GM18951 (cell line): ENCODE measurements at regions not wholly inside any gene's neighbourhood (a gene's known extent, or its start where the extent isn't known, plus 50 kb on each side); places are given as distances from the start of the nearest gene placed in this dataset.

Experiments used
- POLR2A ChIP-seq: IDR thresholded peaks from 4 replicates; pipeline ENCODE4 v1.6.1; 2011; ENCODE audit warnings: mild to moderate bottlenecking; ENCODE audit not compliant: insufficient read length, insufficient read depth; ENCODE audit errors: extremely low read depth
- in situ Hi-C: fragments of 300-500 bp; cut with MboI; formaldehyde crosslinking; loops from one replicate; pipeline ENCODE4 v1.12.0; 2022; ENCODE audit warnings: low sequenced_read_pairs, mixed read lengths, inconsistent platforms; ENCODE audit not compliant: unreplicated experiment

DNA sequence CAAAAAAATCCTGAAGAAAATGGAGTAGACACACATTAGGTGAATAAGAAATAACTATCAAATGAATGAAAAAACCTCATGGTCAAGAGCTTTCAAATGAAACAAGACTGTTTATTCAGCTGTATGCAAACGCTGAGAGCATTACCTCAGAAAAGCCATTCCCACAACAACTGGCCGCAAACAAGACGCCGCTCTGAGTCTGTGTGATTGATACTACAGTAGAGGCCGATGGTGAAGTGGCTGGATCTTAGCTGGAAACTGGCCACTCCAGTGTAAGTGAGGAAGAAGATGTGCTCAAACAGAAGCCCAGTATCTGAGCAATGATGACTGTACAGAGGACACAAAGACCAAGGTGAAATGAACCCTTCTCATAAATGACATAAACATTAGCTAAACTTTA, 252.4 kb upstream of the GHITM start:
- no peak for TF ChIP-seq POLR2A
- in situ Hi-C loops, result no loop called here

DNA sequence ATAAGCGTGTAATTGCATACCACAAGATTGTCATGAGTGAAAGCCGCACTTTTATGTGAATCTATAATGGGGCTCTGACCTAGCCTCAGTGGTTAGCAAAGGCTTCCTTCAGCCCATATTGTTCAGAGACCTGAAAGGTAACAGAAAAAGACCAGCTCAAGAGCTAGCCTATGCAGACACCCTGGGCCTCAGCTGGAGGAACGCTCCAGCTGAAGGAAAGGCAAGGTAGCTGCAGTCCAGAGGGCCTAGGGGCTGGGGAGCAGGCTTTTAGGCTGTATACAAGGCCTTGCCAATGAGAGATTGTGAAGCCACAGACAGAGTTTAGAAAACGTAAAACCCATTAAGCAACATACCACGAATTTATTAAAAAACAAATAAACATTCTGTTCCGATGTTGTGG, 246.6 kb upstream of the GHITM start:
- in situ Hi-C loops, result no loop called here
- TF ChIP-seq POLR2A, result no peak

DNA sequence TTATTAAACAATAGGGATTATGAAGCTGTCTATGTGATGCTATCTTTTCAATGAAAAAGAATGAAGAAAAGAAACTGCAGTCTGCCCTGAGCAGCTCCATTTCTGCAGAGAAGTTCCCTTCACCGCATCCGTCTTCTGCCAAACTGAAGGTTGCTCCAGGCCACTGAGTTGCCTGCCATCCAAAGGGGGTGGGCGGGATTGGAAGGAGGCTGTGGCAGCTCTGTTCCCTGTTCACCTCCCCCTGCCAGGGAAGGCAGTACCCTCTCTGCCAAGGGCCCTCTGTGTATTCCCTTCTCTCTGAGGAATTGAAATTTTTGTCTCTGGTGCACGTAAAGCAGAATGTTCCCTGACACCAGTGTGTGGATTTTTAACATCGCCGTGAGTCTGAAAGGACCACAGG, 243.1 kb upstream of the GHITM start:
- TF ChIP-seq POLR2A, result no peak
- in situ Hi-C loops, result no loop called here

DNA sequence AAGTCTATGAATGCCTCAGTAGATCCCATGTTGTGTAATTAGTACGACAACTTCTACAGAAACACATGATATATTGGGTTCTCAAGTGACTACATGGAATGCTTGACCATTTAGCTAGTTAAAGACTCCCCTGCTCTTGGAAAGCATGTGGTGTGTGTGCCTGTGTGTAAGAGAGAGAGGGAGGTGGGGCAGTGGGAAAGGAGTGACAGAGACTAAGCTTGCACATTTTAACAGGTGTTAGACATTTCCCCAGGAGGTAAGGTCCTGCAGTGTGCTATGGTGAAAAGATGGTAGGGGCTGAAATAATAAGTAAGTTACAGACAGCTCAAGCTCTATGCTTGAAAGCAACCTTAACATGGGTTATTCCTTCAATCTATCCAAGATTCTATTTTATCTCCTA, 241.7 kb upstream of the GHITM start:
- no peak for TF ChIP-seq POLR2A
- in situ Hi-C loops, result no loop called here

DNA sequence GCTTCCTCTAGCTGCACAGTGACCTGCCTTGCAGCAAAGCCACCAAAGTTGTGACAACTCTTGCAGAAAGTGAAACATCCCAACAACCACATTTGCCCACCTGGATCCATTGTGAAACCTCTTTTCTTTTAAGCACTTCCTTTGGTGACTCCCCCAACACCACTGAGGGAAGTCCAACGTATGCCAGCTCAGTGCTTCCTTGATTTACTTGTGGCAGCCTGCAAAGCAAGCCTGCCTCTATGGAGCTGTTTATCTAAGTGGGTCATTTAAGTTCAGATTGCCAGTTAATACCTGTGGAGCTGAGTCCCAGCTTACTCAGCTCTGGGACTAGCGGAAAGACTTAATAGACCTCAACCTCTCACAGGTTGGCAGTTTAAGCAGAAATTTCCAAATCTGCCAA, 230.8 kb upstream of the GHITM start:
- in situ Hi-C loops, result no loop called here
- no peak for TF ChIP-seq POLR2A

DNA sequence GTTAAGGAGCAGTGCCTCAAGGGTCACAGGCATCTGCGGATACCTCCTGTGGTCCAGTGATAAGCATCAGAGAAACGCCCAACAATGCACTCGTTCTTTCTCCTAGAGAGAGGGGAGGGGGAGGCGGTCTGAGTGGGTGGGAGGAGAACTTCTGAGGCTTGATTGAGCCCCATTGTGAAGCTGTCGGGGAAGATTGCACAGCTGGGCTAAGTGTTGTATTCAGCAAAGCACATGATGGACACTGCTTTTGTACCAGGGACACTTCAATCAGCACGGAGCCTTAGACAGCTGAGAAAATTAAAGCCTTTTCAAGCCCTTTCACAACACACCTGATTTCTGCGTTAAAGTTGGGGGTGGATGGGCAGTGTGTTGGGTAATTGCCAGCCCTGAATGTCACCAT, 230.3 kb upstream of the GHITM start:
- TF ChIP-seq POLR2A, result no peak
- in situ Hi-C loops, result no loop called here

DNA sequence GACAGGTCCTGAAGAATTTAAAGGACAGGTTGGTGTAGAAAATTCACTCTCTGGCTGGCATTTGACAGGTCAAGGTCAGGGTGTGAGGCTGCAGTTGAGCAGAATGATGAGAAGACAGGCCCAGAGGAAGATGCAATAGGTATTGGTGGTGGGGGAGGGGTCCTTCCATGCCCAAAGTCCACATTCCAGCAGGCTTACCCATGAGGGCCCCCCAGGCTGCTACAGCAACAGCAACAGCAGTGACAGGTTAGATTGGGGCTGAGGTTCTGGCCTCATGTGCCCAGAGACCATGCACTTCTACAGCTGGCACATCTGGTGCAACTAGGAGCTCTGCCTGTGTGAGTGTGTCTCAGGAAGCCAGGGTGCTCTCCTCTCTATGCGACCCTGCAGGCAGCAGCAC, 223.5 kb upstream of the GHITM start:
- in situ Hi-C loops, result no loop called here
- no peak for TF ChIP-seq POLR2A

DNA sequence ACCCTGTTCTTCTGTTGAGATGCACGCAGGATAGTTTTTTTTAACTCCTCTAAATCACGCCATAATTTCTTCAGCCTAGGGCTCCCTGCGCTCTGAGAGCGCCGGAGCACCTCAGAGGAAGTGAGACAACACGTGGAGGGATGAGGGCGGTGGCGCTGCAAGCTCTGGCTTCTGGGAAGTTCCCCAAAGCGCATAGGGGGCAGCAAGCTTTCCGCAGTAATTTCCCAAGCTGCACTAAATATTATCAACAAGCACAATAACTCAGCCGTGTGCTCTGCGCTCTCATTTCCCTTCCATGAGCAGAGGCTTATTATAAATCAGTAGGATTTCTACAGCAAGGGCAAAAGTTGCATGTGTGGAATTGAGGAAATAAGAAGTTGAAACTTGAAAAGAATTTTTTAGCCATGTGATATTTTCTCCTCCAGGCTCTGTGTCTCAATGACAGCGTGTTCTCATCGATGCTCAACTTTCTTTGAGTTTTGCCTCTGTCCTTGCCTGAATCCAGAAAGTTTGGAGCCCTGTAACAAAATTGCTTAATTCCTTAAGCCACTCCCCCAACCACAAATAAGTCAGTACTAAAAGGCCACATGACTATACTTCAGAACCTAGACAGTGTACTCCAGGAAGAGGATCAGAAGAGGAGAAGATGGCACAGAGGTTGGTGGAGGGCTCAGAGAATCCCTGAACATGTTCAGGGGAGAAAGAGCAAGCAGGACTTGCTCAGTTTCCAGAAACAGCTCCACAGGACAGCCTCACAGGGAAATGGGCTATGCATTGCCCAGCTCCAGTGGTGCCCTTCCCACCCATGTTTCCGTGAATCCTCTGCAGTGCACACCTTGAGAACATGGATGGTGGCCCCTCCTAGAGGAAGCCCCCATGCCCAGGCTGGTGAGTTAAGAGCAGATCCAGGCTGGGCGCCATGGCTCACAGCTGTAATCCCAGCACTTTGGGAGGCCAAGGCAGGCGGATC, 221.5 kb upstream of the GHITM start:
- in situ Hi-C loops, result no loop called here
- TF ChIP-seq POLR2A, result no peak

DNA sequence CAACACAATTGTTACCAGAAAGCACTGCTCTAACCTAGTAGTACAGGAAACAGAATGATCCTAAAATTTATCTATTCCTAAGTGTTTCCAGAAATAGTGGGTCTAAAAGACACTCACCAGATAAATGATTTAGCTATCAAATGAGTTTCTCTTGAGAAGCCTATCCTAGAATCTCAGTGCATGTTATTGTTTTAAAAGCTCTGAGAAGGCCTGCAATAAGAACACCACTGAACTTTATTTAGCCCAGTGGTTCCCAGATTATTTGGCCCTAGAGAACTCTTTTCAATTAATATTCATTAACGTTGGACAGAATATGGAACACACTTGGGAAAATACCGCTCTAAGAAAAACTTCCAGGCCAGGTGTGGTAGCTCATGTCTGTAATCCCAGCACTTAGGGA, 220.1 kb upstream of the GHITM start:
- in situ Hi-C loops, result no loop called here
- no peak for TF ChIP-seq POLR2A

DNA sequence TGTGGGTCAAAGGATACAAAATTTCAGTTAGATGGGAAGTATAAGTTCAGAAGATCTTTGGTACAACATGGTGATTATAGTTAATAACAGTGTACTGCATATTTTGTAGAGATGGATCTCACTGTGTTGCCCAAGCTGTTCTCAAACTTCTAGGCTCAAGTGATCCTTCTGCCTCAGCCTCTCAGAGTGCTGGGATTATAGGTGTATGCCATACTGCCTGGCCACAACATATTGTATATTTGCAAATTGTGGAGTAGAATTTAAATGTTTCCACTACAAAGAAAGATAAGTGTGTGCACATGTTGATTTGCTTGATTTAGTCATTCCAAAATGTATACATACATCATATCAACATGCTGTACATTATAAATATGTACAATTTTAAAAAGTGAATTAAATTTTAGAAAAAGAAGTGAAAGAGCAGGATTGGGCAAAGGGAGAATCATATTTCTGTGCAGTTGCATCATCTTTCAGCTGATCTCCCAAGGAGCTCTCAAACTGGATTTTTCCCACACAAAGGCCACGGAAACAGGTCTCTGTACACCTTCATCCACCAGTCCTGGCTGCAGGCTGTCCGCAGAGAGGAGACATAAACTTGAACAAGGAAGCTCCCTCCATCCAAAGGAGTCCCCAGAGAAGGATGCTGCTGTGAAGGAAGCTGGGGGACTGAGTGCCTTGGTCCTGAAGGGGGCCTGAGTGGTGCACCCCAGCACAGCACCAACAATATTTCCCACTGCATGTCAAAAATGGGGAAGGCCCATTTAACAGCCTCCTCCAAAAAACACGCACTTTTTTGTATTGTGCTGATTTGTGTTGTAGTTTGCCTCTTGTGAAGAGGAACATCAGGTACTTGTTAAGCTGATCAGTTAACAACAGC, 217.1 kb upstream of the GHITM start:
- in situ Hi-C loops, result no loop called here
- TF ChIP-seq POLR2A, result no peak

DNA sequence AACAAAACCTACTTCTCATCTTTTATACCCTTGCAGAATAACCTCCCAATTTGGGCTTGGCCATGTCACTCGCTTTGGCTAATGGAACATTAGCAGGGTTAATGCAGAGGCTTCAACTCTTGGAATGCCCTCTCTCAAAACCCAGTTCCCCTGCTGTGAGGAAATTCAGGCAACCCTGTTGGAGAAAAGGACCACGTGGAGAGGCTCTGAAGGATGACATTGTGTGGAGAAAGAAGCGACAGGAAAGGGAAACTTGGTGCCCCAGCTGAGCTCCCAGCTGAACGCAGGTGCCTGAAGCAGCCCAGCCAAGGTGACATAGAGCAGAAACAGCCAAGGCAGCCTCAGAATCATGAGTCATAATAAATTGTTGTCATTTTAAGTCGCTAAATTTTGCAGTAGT, 214.2 kb upstream of the GHITM start:
- in situ Hi-C loops, result no loop called here

DNA sequence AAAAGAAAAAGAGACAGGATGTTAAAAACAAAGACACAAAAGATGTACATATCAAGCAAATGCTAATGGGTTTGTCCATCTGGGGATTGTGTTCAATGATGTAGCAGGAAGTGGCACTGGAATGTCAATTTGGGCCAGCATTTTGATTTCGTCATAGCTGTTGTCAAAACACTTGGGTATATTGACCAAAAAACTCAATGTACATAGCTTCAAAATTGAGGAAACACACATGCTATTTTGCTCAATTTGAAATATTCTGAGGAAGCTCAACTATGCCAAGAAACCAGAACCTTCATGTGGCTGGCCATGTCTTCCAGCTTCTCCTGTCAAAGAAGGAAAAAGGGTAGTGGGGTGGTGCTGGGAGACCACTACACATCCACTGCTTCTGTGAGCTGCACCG, 212.7 kb upstream of the GHITM start:
- in situ Hi-C loops, result no loop called here
- no peak for TF ChIP-seq POLR2A

More for the DNA sequence above, 214.2 kb upstream of the GHITM start:
- TF ChIP-seq POLR2A, result no peak

DNA sequence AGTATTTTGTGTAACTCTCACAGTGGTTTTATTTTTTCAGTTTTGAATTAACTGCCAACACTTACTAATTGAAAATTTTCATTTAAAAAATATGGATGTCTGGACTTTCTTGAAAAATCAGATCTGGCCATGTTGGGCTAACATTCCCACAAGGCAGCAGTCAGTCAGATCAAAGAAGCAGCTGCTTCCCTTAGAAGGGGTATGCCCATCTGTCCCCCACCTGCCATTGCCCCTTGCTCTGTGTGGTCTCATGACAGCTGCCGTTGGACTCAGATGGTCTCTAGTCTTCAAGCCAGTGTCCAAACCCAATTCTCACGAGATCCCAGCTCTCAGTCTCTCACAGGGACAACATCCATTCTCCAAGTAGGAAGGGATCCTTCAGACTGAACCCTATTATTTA, 212.1 kb upstream of the GHITM start:
- TF ChIP-seq POLR2A, result no peak
- in situ Hi-C loops, result no loop called here
